Upper lobe of left lung (tissue), 4 donors: ENCODE measurements at regions not wholly inside any gene's neighbourhood (a gene's known extent, or its start where the extent isn't known, plus 50 kb on each side); places are given as distances from the start of the nearest gene placed in this dataset.

Experiments used
- EP300 ChIP-seq, 4 donors: sonication (generic); formaldehyde crosslinking; IDR thresholded peaks; one replicate each; pipeline ENCODE4 v1.5.1; 2017; ENCODE audit warnings: antibody characterized with exemption in 4 of 4, control low read depth in 2 of 4
- POLR2A ChIP-seq, 4 donors: fragments of 450-650 bp; IDR thresholded peaks; one replicate each; pipeline ENCODE4 v1.5.1; 2016 to 2017; ENCODE audit warnings: antibody characterized with exemption in 4 of 4, mild to moderate bottlenecking in 2 of 4
- POLR2AphosphoS5 ChIP-seq, 2 donors: sonication (generic); formaldehyde crosslinking; IDR thresholded peaks; one replicate each; pipeline ENCODE4 v1.5.1; 2017; ENCODE audit warnings: antibody characterized with exemption in 2 of 2
- TF ChIP-seq, protein P1 (sequence below), 6 experiments: fragments of 450-650 bp in 4 of 6; fragments of 200-600 bp in 2 of 6; sonication (generic) in 2 of 6; IDR thresholded peaks; one replicate each; pipeline ENCODE4 v1.5.1; 2016 to 2019; ENCODE audit warnings: antibody characterized with exemption in 6 of 6

DNA sequence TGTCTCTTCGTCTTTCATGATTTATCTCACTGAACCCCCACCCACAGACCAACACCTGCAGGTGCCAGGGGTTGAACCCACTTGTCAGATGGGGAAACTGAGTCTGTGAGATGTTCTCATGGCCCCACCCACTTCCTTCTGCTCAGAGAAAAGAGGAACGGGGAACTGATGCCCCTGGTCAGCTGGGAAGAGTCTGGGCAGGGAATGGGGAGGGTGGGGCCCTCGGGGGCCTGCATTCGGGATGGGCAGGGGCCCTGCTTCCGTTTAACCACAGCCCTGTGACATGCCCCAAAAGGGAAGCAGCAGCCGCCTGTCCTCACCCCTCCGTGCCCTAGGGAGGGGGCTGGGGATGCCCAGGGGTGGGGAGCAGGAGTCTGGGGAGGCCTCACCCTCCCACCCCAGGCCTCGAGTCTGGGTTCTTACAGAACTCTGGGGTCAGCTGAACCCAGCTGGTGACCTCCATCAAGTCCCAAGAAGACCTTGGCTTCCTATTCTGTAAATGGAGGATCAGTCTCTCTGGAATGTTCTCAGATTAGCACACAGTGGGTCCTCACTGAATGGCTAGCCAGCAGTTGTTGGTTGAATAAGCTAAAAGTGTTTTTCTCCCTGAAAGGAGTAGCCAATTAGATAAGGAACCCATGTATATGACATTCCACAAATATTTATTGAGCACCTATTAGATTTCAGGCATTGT is 81.5 kb downstream of the CEBPB start:
- TF ChIP-seq, protein P1, sequence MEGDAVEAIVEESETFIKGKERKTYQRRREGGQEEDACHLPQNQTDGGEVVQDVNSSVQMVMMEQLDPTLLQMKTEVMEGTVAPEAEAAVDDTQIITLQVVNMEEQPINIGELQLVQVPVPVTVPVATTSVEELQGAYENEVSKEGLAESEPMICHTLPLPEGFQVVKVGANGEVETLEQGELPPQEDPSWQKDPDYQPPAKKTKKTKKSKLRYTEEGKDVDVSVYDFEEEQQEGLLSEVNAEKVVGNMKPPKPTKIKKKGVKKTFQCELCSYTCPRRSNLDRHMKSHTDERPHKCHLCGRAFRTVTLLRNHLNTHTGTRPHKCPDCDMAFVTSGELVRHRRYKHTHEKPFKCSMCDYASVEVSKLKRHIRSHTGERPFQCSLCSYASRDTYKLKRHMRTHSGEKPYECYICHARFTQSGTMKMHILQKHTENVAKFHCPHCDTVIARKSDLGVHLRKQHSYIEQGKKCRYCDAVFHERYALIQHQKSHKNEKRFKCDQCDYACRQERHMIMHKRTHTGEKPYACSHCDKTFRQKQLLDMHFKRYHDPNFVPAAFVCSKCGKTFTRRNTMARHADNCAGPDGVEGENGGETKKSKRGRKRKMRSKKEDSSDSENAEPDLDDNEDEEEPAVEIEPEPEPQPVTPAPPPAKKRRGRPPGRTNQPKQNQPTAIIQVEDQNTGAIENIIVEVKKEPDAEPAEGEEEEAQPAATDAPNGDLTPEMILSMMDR (IDR thresholded peaks at IDR 0.05): no peak
- TF ChIP-seq POLR2AphosphoS5 (IDR thresholded peaks at IDR 0.05) (no peak), EP300 (IDR thresholded peaks at IDR 0.05) (peak in 1 of 4 donors; percentile 20), POLR2A (IDR thresholded peaks at IDR 0.05) (no peak)
